ENCODE measurements at regions not wholly inside any gene's neighbourhood (a gene's known extent, or its start where the extent isn't known, plus 50 kb on each side); places are given as distances from the start of the nearest gene placed in this dataset.

DNA sequence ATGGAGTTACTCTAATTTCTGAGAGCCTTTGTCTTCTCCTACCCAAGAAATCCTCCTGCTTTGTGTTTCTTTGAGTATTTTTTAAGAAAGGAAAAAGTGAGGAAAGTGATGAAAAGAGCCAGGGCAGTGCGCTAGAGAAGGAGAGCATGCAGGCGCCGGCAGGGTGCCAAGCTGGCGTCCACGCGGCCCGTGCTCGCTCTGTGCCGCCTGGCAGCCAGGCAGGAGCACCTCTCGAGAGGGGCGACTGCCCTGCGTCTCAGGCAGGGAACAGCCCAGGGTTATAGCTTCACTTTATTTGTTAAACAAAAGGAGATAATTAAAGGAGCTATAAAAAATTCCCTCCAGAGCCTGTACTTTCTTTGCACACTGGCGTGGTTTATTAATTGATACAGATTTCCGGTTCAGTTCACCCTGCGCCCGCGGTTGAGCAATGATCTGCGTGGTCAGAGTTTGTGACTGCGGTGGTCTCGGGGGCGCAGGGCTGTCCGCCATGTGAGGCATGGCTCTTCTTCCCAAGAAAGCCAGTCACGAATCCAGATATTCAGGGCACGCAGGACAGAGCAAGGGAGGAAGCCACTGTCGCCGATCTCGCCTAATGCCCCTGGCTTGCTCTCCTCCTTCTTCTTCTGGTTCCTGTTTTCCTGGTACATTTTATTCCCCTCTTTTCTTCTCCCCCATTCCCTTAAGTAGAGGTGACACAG lies 110.8 kb upstream of the PAQR3 start:
- DNase-seq = no peak
- H3K36me3 Mint-ChIP-seq (ENCODE audit: low read depth) = no peaks in the 10 kb centered on the region
- H3K4me1 Mint-ChIP-seq = peaks cover 24% of the 10 kb centered on the region
- no peak overlapping the region for H3K4me3 Mint-ChIP-seq
- TF ChIP-seq, protein P1, sequence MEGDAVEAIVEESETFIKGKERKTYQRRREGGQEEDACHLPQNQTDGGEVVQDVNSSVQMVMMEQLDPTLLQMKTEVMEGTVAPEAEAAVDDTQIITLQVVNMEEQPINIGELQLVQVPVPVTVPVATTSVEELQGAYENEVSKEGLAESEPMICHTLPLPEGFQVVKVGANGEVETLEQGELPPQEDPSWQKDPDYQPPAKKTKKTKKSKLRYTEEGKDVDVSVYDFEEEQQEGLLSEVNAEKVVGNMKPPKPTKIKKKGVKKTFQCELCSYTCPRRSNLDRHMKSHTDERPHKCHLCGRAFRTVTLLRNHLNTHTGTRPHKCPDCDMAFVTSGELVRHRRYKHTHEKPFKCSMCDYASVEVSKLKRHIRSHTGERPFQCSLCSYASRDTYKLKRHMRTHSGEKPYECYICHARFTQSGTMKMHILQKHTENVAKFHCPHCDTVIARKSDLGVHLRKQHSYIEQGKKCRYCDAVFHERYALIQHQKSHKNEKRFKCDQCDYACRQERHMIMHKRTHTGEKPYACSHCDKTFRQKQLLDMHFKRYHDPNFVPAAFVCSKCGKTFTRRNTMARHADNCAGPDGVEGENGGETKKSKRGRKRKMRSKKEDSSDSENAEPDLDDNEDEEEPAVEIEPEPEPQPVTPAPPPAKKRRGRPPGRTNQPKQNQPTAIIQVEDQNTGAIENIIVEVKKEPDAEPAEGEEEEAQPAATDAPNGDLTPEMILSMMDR (IDR thresholded peaks at IDR 0.05) = no peak
- H3K9me3 Mint-ChIP-seq = no peaks in the 10 kb centered on the region
- peaks cover 3% of the 10 kb centered on the region for H3K27me3 Mint-ChIP-seq (ENCODE audit: low read depth, poor library complexity)
- peak overlapping the region; percentile 8 for H3K27ac Mint-ChIP-seq

DNA sequence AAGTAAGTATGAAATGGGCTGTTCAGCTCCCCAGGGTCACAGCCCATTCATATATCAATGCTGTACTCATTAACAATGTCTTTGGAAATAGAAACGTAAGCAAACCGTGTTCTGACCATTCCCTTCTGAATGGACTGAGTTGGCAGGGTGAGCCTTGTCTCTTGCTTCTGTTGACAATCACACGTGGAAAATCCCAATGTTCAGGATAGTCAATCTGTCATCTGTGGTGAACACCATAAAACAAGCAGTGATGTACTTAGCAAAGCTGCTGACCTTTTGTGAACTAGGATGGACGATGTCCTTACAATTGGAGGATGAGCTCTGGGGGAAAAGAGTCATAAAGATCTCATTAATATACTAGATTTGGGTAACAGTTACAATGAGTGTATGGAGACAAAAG lies 109.6 kb upstream of the PAQR3 start:
- no peaks in the 10 kb centered on the region for H3K27me3 Mint-ChIP-seq (ENCODE audit: low read depth, poor library complexity)
- TF ChIP-seq, protein P1 (IDR thresholded peaks at IDR 0.05) = no peak
- peaks cover 24% of the 10 kb centered on the region for H3K4me1 Mint-ChIP-seq
- H3K9me3 Mint-ChIP-seq = no peaks in the 10 kb centered on the region
- H3K36me3 Mint-ChIP-seq (ENCODE audit: low read depth) = no peaks in the 10 kb centered on the region
- H3K27ac Mint-ChIP-seq = no peak overlapping the region
- no peak overlapping the region for H3K4me3 Mint-ChIP-seq
- no peak for DNase-seq

DNA sequence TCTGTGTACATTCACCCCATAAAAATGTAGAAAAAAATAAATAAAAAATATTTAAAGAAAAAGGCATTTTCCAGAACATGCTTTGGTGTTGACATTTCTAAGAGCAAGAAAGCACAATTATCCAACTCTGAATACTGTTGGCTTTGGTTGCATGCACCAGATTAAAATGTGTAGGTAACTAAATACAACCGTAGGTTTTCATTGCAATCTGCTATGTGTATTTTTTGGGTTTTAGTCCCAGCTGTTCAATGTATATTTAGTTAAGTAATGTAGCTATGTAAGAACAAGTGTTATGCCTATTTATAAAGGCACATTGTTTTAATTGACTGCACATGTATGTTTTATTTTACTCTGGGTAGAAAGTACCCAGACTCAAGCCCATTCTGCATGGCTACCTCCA lies 108.1 kb upstream of the PAQR3 start:
- Mint-ChIP-seq H3K4me3 (no peak overlapping the region), H3K27me3 (ENCODE audit: low read depth, poor library complexity) (no peaks in the 10 kb centered on the region), H3K9me3 (no peaks in the 10 kb centered on the region), H3K36me3 (ENCODE audit: low read depth) (no peaks in the 10 kb centered on the region), H3K27ac (no peak overlapping the region), H3K4me1 (peaks cover 24% of the 10 kb centered on the region)
- TF ChIP-seq, protein P1 (IDR thresholded peaks at IDR 0.05) = no peak
- DNase-seq = no peak

DNA sequence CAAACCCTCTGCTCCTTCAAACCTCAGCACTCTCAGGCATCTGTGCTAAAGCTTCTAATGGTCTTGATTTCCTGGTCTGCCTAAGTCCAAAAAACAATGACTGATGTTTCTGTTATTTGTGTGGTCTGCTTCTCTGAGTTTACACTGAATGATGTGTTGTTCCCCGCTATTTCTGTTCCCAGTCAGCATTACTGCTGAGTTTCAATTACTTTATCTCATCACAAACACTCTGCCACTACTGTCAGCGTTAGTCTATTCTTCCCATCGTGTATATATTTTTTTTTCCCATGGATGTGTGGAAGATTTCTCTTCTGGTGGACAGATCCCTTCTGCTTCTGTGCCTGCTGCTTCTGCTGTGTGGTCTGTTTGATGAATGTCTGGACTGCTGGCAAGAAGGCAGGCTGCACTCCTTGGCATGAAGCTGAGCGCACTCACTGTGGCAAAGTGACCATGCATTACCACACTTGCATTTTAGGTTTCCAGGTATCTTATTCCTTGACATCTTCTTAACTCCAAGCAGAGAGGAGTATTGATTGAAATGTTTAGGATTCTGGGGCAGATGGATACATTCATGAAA lies 106.9 kb upstream of the PAQR3 start:
- Mint-ChIP-seq H3K4me1 (peaks cover 24% of the 10 kb centered on the region), H3K27me3 (ENCODE audit: low read depth, poor library complexity) (no peaks in the 10 kb centered on the region), H3K36me3 (ENCODE audit: low read depth) (no peaks in the 10 kb centered on the region), H3K4me3 (no peak overlapping the region), H3K27ac (no peak overlapping the region), H3K9me3 (no peaks in the 10 kb centered on the region)
- TF ChIP-seq, protein P1 (IDR thresholded peaks at IDR 0.05) = no peak
- no peak for DNase-seq

DNA sequence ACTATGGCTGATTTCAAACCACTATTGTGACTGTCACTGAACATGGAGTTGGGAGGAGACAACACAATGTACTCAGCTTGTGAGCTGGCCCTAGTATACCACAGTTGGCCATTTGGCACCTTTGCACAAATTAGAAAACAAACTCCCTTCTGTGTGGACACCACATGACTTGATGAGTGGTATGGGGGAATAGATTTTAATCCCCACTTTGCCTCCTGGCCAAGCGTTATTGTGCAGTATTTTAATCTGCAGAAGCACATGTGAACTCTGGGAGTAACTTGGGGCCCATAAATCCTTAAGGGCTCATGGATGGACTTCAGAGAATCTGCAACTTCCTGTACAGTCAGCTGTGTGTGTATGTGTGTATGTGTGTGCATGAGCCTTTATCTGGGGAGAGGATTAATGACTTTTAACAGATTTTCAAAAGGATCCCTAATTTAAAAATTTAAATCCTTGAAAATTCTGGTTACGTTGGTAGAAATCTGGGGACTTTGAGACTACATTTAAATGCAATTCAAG lies 105.0 kb upstream of the PAQR3 start:
- Mint-ChIP-seq H3K4me3 (no peak overlapping the region), H3K27ac (no peak overlapping the region), H3K9me3 (no peaks in the 10 kb centered on the region), H3K36me3 (ENCODE audit: low read depth) (no peaks in the 10 kb centered on the region), H3K4me1 (peaks cover 15% of the 10 kb centered on the region), H3K27me3 (ENCODE audit: low read depth, poor library complexity) (no peaks in the 10 kb centered on the region)
- DNase-seq = no peak
- TF ChIP-seq, protein P1 (IDR thresholded peaks at IDR 0.05) = no peak

DNA sequence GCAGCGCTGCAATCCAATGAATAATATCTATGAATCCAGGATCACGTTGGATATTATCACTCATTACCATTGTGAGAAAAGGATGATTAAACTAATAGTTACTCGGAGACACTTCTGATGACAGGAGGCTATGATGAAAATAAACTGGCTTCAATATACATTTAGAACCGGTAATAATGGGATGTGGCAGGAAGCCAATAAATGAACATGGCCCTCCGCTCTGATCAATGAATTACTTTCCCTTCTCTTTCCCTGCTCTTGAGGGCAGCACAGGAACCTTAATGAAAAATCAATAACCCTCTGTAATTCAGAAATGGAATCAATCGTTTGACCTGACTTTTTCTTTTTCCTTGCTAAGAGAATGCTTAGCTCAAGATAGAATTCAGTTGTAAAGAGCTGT lies 103.9 kb upstream of the PAQR3 start:
- Mint-ChIP-seq H3K27me3 (ENCODE audit: low read depth, poor library complexity) (no peaks in the 10 kb centered on the region), H3K4me1 (peaks cover 5% of the 10 kb centered on the region), H3K9me3 (no peaks in the 10 kb centered on the region), H3K4me3 (no peak overlapping the region), H3K27ac (no peak overlapping the region), H3K36me3 (ENCODE audit: low read depth) (no peaks in the 10 kb centered on the region)
- no peak for DNase-seq
- TF ChIP-seq, protein P1 (IDR thresholded peaks at IDR 0.05) = no peak
